SK-N-DZ (cell line): ENCODE measurements at regions not wholly inside any gene's neighbourhood (a gene's known extent, or its start where the extent isn't known, plus 50 kb on each side); places are given as distances from the start of the nearest gene placed in this dataset.

ENCODE experiments used
- DNase-seq: peaks from one replicate; pipeline ENCODE4 v3.0.0-alpha.2; 2015; ENCODE audit warnings: low spot score

GRCh38 chr6:142681099-142681498 lies 263.9 kb downstream of the HIVEP2 start:
- DNase-seq: no peak

GRCh38 chr6:142682985-142683384 lies 262.0 kb downstream of the HIVEP2 start:
- DNase-seq: no peak

- no peak for DNase-seq
These were observed 261.2 kb downstream of the HIVEP2 start for GRCh38 chr6:142683714-142684141.

- no peak for DNase-seq
These were observed 260.6 kb downstream of the HIVEP2 start for GRCh38 chr6:142684371-142684770.

- no peak for DNase-seq
These were observed 259.0 kb downstream of the HIVEP2 start for GRCh38 chr6:142685852-142686506.

GRCh38 chr6:142686507-142686887 lies 258.5 kb downstream of the HIVEP2 start:
- DNase-seq: no peak

GRCh38 chr6:142692942-142693341 lies 252.0 kb downstream of the HIVEP2 start:
- DNase-seq: peak; percentile 75

GRCh38 chr6:142693441-142693840 lies 251.5 kb downstream of the HIVEP2 start:
- DNase-seq: no peak

GRCh38 chr6:142694054-142694453 lies 250.9 kb downstream of the HIVEP2 start:
- no peak for DNase-seq

- DNase-seq: no peak
These were observed 250.0 kb downstream of the HIVEP2 start for GRCh38 chr6:142695016-142695415.

GRCh38 chr6:142696123-142697000 lies 248.6 kb downstream of the HIVEP2 start:
- DNase-seq: no peak

GRCh38 chr6:142697001-142697335 lies 248.0 kb downstream of the HIVEP2 start:
- no peak for DNase-seq

- DNase-seq: no peak
These were observed 247.1 kb downstream of the HIVEP2 start for GRCh38 chr6:142697922-142698321.

GRCh38 chr6:142698751-142699150 lies 246.2 kb downstream of the HIVEP2 start:
- DNase-seq: no peak

- no peak for DNase-seq
These were observed 245.6 kb downstream of the HIVEP2 start for GRCh38 chr6:142699391-142699790.

GRCh38 chr6:142700032-142700431 lies 244.9 kb downstream of the HIVEP2 start:
- no peak for DNase-seq

GRCh38 chr6:142700671-142701312 lies 244.2 kb downstream of the HIVEP2 start:
- DNase-seq: no peak
